HL-60 (cell line): ENCODE measurements at regions not wholly inside any gene's neighbourhood (a gene's known extent, or its start where the extent isn't known, plus 50 kb on each side); places are given as distances from the start of the nearest gene placed in this dataset.

Source experiments
- CTCF ChIP-seq: IDR thresholded peaks from one replicate; pipeline ENCODE4 v1.5.1; 2011; ENCODE audit warnings: low read length, control low read depth, inconsistent platforms; ENCODE audit not compliant: insufficient read depth
- POLR2AphosphoS5 ChIP-seq: IDR thresholded peaks from 2 replicates; pipeline ENCODE4 v1.6.1; 2012; ENCODE audit warnings: low read depth

GRCh38 chr12:39061576-39061975, 156.2 kb upstream of the CPNE8 start:
- no peak for TF ChIP-seq CTCF
- no peak for TF ChIP-seq POLR2AphosphoS5
